HG03095 (cell line): ENCODE measurements at regions not wholly inside any gene's neighbourhood (a gene's known extent, or its start where the extent isn't known, plus 50 kb on each side); places are given as distances from the start of the nearest gene placed in this dataset.

Experiments
- ATAC-seq: cut with Tn5 transposase; IDR thresholded peaks from one replicate; pipeline ENCODE4 v1.9.1; 2021; ENCODE audit warnings: moderate library complexity; ENCODE audit not compliant: unreplicated experiment

DNA sequence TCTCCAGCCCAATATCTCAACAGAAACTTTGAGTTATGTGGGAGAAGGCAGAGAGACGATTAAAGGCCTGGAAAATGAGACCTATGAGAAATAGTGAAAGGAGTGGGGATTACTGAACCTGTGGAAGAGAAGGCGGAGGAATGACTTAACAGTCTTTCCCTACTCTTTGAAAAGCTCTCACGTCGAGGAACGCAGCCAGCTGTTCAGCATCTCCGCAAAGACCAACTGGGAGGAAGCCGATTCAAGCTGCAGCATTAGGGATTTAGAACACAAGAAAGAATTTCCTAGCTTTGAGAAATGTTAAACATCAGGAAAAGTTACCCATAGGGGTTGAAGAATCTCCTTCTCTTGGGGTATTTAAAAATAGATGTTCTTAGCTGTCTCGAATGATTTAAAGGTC is 233.2 kb upstream of the PARD3B start:
- ATAC-seq: no peak

DNA sequence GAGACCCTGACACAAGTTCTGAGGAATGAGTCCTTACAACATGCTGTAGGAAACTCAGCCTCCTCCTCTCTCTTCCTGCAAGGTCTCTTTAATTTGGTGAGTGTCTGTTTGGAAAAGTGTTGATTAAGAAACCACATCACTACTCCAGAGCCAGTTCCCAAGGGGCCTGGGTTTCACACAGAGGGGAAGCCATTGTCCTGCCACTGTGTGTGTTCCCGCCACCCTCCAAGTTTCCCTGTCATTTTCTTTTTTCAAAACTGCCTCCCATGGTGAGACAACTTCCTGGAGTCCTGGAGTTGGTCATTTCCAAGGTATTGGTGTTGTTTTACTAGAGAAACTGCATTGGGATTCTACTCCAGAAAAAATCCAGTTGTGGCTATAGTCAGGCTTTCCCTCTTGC is 232.0 kb upstream of the PARD3B start:
- no peak for ATAC-seq

- no peak for ATAC-seq
Observed at GRCh38 chr2:204315236-204315662, 230.0 kb upstream of the PARD3B start.

DNA sequence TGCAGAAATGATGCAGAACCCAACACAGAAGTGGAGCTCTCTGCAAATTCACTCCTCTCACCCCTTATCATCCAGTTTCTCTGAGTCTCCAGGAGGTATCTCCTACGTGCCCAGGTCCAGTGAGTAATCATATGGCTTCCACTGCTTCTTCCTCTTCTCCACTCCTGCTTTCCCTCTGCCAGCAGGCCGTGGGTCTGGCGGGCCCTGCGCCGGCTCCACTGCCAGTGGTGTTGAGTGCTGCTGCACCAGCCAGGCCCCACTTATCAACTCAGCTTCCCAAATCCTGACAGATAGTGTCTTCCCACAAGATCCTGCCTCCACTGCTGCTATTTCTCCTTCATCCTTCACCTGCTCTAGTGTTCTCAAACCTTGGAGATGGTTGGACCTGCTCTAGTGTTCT is 227.6 kb upstream of the PARD3B start:
- no peak for ATAC-seq

DNA sequence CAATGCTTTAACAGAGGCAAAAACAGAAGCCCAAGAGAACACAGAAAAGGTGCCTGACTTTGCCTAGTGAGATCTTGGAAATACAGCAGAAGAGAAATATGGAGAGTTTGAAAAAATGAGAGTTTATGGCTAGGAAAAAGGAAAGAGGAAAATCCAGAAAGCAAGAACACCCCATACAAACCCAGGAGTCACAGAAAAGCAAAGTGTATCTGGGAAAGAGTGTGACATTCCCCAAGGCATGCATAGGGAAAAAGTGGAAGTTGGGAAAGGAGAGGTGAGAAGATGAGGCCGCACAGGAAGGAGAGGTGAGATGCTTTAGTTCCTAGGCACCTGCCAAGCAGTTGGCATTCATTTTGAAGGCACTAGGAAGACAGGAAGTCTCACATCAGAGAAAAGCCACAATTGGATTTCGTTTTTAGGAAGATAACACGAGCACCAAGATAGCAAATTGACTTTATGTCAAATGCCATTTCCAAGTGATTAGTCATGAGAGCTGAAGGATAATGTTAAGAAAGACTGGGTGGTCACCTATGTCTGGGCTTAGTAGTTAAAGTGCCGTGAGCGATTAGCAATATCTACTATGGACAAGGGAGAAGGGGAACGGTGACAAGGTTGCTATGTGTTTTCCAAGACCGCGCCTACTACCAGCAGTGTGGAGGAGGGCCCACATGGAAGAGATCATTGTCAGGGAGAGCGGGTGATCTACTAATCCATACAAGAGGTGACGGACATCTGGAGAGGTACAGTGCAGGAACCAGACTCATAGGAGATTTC is 224.1 kb upstream of the PARD3B start:
- no peak for ATAC-seq

- ATAC-seq: no peak
Observed at GRCh38 chr2:204321910-204322751, 223.1 kb upstream of the PARD3B start.

- ATAC-seq: peak; percentile 66
Observed at GRCh38 chr2:204325468-204325867, 219.8 kb upstream of the PARD3B start.

GRCh38 chr2:204328373-204328772 is 216.9 kb upstream of the PARD3B start:
- no peak for ATAC-seq

DNA sequence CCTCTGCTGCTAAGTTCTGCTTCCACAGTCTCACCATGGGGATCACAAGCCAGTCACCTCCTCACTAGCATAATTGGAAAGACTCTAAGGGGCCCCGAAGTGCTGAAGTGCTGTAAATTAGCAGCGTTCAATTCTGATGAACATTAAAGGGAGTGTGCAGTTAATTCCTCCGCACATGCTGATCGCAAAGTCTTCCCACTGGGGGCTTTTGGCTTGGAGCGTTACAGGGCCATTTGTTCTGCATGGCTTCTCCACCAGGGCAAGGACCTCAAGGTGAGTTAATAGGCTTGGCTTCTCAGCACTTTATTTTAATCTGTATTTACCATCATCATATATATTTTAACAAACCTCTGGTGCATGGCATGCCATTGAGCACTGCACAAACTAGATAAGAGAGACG is 216.3 kb upstream of the PARD3B start:
- ATAC-seq: no peak

DNA sequence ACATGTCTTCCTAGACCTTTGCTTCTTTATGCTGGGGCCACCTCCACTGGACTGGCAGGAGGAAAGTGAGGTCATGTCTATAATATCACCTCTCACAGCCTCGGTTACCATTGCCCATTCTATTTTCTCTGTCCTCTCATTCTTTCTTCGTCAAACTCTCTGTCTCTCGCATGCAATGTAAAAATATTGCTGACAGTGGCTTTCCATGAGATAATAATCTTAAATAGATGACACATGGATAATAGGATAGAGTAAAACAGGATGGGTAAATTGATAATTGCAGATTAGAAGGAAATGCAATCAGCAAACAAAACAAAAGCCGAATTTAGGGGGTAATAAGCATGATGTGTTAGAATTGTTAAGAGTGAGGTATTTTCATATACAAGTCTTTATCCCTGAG is 215.7 kb upstream of the PARD3B start:
- ATAC-seq: no peak

GRCh38 chr2:204331180-204331579 is 214.1 kb upstream of the PARD3B start:
- ATAC-seq: no peak

- ATAC-seq: no peak
Observed at GRCh38 chr2:204331988-204332387, 213.3 kb upstream of the PARD3B start.

DNA sequence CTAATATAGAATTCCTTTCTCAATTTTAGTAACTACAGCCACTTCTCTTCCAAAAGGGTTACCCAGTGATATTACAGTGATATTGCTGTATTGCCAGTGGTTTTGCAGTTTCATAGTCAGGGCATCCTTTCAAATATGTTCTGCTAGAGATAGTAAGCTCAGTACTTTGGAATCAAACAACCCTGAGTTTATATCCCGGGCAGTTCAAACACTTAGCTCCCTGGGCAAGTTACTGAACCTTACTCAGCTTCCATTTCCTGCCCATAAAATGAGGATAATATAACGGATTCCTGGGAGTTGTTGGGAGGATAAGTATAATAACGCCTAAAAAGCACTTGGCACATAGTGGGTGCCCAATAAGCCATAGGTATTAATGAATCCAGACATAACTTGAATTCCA is 212.6 kb upstream of the PARD3B start:
- no peak for ATAC-seq

GRCh38 chr2:204333861-204334260 is 211.4 kb upstream of the PARD3B start:
- no peak for ATAC-seq

GRCh38 chr2:204335451-204336058 is 209.7 kb upstream of the PARD3B start:
- ATAC-seq: no peak

DNA sequence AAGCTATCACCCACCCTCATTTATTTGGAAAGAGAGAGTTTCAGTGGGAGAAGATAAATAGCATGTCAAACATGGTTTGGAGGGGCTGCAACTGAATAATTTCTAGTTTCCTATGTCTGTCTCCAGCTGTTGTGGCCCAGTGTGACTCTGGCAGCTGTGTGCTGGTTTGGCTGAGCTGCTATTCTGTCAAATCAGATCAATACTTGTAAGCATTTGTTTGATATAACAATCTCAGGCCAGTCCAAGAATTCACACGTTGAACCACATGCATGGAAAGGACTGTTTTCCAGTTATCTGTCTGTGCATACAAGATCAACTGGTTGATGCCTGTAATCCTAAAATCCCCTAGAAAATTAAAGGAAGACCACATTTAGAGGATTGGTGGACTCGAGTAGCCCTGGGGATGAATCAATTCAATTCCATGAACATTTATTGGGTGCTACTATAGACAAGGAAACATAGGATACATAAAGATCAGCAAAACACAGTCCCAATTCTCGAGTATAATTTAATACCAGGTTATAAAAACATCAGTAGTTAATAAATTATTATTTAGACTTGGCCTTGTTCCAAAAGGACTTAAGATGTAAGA is 209.0 kb upstream of the PARD3B start:
- no peak for ATAC-seq

DNA sequence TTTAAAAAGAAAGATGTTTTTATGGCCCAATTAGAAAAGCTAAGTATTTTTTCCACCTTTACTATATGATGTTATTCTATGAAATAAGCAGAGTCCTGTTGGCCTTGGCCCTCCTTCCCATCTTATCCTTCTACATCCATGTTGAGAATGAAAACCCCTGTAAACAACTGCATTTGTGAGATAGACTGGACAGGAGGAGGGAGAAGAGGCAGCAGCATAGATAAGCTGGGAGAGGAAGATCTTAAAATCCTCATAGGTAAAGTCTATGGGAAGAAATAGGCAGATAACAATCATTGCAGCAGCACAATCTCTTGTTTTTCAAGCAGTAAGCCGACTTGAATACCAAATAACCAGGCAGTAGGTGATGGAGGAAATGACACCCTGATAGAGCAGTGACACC is 207.6 kb upstream of the PARD3B start:
- no peak for ATAC-seq

DNA sequence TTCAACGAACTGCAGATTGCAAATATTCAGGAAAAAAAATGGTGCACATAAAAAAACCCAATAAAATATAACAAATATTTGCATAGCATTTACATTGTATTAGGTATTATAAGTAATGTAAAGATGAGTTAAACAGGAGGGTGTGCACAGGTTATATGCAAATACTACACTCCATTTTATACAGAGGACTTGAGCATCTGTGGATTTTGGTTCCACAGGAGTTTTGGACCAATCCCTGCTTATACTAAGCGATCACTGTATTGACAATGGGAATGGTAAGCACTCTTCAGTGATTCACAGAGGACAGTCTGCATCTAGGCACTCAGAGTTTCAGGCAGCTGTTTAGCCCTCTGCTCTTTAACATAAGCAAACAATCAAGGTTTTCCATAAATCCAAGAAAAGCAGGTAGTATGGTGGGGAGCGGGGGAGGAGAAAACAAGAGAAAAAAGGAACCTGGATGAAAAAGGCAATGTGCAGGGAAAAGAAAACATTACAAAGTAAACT is 206.0 kb upstream of the PARD3B start:
- ATAC-seq: no peak

- no peak for ATAC-seq
Observed at GRCh38 chr2:204340511-204340910, 204.8 kb upstream of the PARD3B start.

GRCh38 chr2:204341887-204342276 is 203.4 kb upstream of the PARD3B start:
- ATAC-seq: no peak

DNA sequence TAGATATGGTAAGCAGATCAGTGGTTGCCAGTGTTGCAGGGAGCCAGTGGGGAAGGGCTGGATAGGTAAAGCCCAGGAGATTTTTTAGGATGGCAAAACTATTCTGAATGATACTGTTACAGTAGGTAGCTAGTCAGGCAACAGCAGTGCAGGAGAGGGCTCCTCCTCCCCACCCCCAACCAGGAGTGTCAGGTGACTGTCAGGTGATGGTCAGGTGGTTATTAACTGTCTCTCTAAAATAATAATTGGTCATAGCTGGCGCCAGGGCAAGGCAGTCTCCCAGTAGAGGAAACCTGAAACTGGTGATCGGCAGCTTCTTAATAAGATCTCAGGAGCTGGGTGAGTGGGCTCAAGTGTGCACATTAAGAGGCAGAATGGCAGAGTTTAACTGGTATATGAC is 201.6 kb upstream of the PARD3B start:
- ATAC-seq: no peak
